ENCODE measurements at regions not wholly inside any gene's neighbourhood (a gene's known extent, or its start where the extent isn't known, plus 50 kb on each side); places are given as distances from the start of the nearest gene placed in this dataset.

- no peak for DNase-seq
These were observed 730.6 kb upstream of the NRSN1 start for GRCh38 chr6:23395381-23395780.

GRCh38 chr6:23396949-23397348 lies 729.1 kb upstream of the NRSN1 start:
- DNase-seq = no peak

- no peak for DNase-seq
These were observed 722.6 kb upstream of the NRSN1 start for GRCh38 chr6:23403460-23403859.

- no peak for DNase-seq
These were observed 716.5 kb upstream of the NRSN1 start for GRCh38 chr6:23409531-23409930.

GRCh38 chr6:23410439-23410838 lies 715.6 kb upstream of the NRSN1 start:
- DNase-seq = no peak

- no peak for DNase-seq
These were observed 713.2 kb upstream of the NRSN1 start for GRCh38 chr6:23412770-23413169.

GRCh38 chr6:23413327-23414050 lies 712.5 kb upstream of the NRSN1 start:
- no peak for DNase-seq

GRCh38 chr6:23414051-23414445 lies 712.0 kb upstream of the NRSN1 start:
- DNase-seq = no peak

GRCh38 chr6:23414922-23415321 lies 711.1 kb upstream of the NRSN1 start:
- no peak for DNase-seq

GRCh38 chr6:23415819-23416427 lies 710.1 kb upstream of the NRSN1 start:
- DNase-seq = no peak

GRCh38 chr6:23417133-23417532 lies 708.9 kb upstream of the NRSN1 start:
- DNase-seq = no peak

GRCh38 chr6:23418095-23418494 lies 707.9 kb upstream of the NRSN1 start:
- DNase-seq = no peak

GRCh38 chr6:23419046-23419445 lies 707.0 kb upstream of the NRSN1 start:
- no peak for DNase-seq

- DNase-seq = no peak
These were observed 705.2 kb upstream of the NRSN1 start for GRCh38 chr6:23420659-23421350.

GRCh38 chr6:23424584-23424983 lies 701.4 kb upstream of the NRSN1 start:
- no peak for DNase-seq

GRCh38 chr6:23435126-23435525 lies 690.9 kb upstream of the NRSN1 start:
- DNase-seq = no peak

GRCh38 chr6:23435798-23436197 lies 690.2 kb upstream of the NRSN1 start:
- DNase-seq = no peak

GRCh38 chr6:23441808-23442461 lies 684.1 kb upstream of the NRSN1 start:
- DNase-seq = no peak

GRCh38 chr6:23445157-23445710 lies 680.8 kb upstream of the NRSN1 start:
- no peak for DNase-seq

GRCh38 chr6:23446469-23446967 lies 679.5 kb upstream of the NRSN1 start:
- DNase-seq = no peak

GRCh38 chr6:23447731-23448130 lies 678.3 kb upstream of the NRSN1 start:
- DNase-seq = no peak

- DNase-seq = no peak
These were observed 677.7 kb upstream of the NRSN1 start for GRCh38 chr6:23448281-23448680.
